Renal pelvis (tissue), 1 donor: ENCODE measurements at regions not wholly inside any gene's neighbourhood (a gene's known extent, or its start where the extent isn't known, plus 50 kb on each side); places are given as distances from the start of the nearest gene placed in this dataset.
"Not testable (repeated sequence)": the region's sequence is repeated elsewhere in the genome, so short reads cannot be mapped to it uniquely, and the experiment has no call there.

ENCODE experiments used
- DNase-seq: peaks from one replicate; pipeline ENCODE4 v3.0.0-alpha.2; 2013

GRCh38 chr4:138798404-138798803 is 217.2 kb upstream of the NOCT start:
- DNase-seq: no peak

- no peak for DNase-seq
Measured at GRCh38 chr4:138797646-138798045, 217.9 kb upstream of the NOCT start.

GRCh38 chr4:138796761-138797160 is 218.8 kb upstream of the NOCT start:
- DNase-seq: no peak

- no peak for DNase-seq
Measured at GRCh38 chr4:138790706-138791340, 224.8 kb upstream of the NOCT start.

- peak; percentile 76 for DNase-seq
Measured at GRCh38 chr4:138789796-138790195, 225.8 kb upstream of the NOCT start.

GRCh38 chr4:138788857-138789256 is 226.7 kb upstream of the NOCT start:
- DNase-seq: no peak

- no peak for DNase-seq
Measured at GRCh38 chr4:138788267-138788790, 227.3 kb upstream of the NOCT start.

- not testable (repeated sequence) for DNase-seq
Measured at GRCh38 chr4:138779761-138780160, 235.8 kb upstream of the NOCT start.

- no peak for DNase-seq
Measured at GRCh38 chr4:138775890-138776289, 239.7 kb upstream of the NOCT start.

- DNase-seq: no peak
Measured at GRCh38 chr4:138775489-138775888, 240.1 kb upstream of the NOCT start.

GRCh38 chr4:138774940-138775339 is 240.6 kb upstream of the NOCT start:
- DNase-seq: no peak

- not testable (repeated sequence) for DNase-seq
Measured at GRCh38 chr4:138774125-138774524, 241.5 kb upstream of the NOCT start.

GRCh38 chr4:138773321-138773720 is 242.3 kb upstream of the NOCT start:
- no peak for DNase-seq

- no peak for DNase-seq
Measured at GRCh38 chr4:138772366-138772765, 243.2 kb upstream of the NOCT start.

GRCh38 chr4:138770818-138771217 is 244.8 kb upstream of the NOCT start:
- no peak for DNase-seq

GRCh38 chr4:138766332-138766731 is 249.2 kb upstream of the NOCT start:
- DNase-seq: no peak

GRCh38 chr4:138765442-138765841 is 250.1 kb upstream of the NOCT start:
- DNase-seq: no peak

GRCh38 chr4:138761638-138762220 is 253.9 kb upstream of the NOCT start:
- no peak for DNase-seq

GRCh38 chr4:138759554-138759902 is 256.1 kb upstream of the NOCT start:
- no peak for DNase-seq

GRCh38 chr4:138758876-138759553 is 256.6 kb upstream of the NOCT start:
- DNase-seq: no peak

GRCh38 chr4:138758196-138758595 is 257.4 kb upstream of the NOCT start:
- DNase-seq: no peak

- no peak for DNase-seq
Measured at GRCh38 chr4:138757432-138757831, 258.1 kb upstream of the NOCT start.

GRCh38 chr4:138756519-138756918 is 259.1 kb upstream of the NOCT start:
- no peak for DNase-seq
